GM21447 (cell line): ENCODE measurements at regions not wholly inside any gene's neighbourhood (a gene's known extent, or its start where the extent isn't known, plus 50 kb on each side); places are given as distances from the start of the nearest gene placed in this dataset.
A peak's percentile ranks its signal among the peaks of the same experiment; 100 is the strongest.

Experiments
- ATAC-seq: cut with Tn5 transposase; IDR thresholded peaks from one replicate; pipeline ENCODE4 v1.9.1; 2021; ENCODE audit not compliant: unreplicated experiment

- ATAC-seq = no peak
Measured at GRCh38 chr7:88442413-88442812, 135.7 kb upstream of the STEAP4 start.

GRCh38 chr7:88437132-88437531 lies 130.4 kb upstream of the STEAP4 start:
- no peak for ATAC-seq

- no peak for ATAC-seq
Measured at GRCh38 chr7:88432301-88432700, 125.6 kb upstream of the STEAP4 start.

GRCh38 chr7:88431882-88432281 lies 125.2 kb upstream of the STEAP4 start:
- no peak for ATAC-seq

GRCh38 chr7:88429382-88429781 lies 122.7 kb upstream of the STEAP4 start:
- no peak for ATAC-seq

GRCh38 chr7:88402529-88402928 lies 95.8 kb upstream of the STEAP4 start:
- no peak for ATAC-seq

- peak; percentile 46 for ATAC-seq
Measured at GRCh38 chr7:88401009-88401623, 94.4 kb upstream of the STEAP4 start.

- ATAC-seq = no peak
Measured at GRCh38 chr7:88399696-88400240, 93.1 kb upstream of the STEAP4 start.

GRCh38 chr7:88399036-88399435 lies 92.3 kb upstream of the STEAP4 start:
- no peak for ATAC-seq

- ATAC-seq = no peak
Measured at GRCh38 chr7:88398459-88398858, 91.8 kb upstream of the STEAP4 start.

GRCh38 chr7:88396948-88397322 lies 90.2 kb upstream of the STEAP4 start:
- peak; percentile 27 for ATAC-seq

GRCh38 chr7:88396295-88396947 lies 89.7 kb upstream of the STEAP4 start:
- peak; percentile 83 for ATAC-seq

- no peak for ATAC-seq
Measured at GRCh38 chr7:88395715-88396114, 89.0 kb upstream of the STEAP4 start.

- no peak for ATAC-seq
Measured at GRCh38 chr7:88391247-88391646, 84.6 kb upstream of the STEAP4 start.

GRCh38 chr7:88387368-88387767 lies 80.7 kb upstream of the STEAP4 start:
- no peak for ATAC-seq

- no peak for ATAC-seq
Measured at GRCh38 chr7:88386665-88387156, 80.0 kb upstream of the STEAP4 start.

GRCh38 chr7:88377434-88377833 lies 70.7 kb upstream of the STEAP4 start:
- no peak for ATAC-seq

- no peak for ATAC-seq
Measured at GRCh38 chr7:88368686-88369085, 62.0 kb upstream of the STEAP4 start.

GRCh38 chr7:88366845-88367244 lies 60.2 kb upstream of the STEAP4 start:
- no peak for ATAC-seq

- ATAC-seq = no peak
Measured at GRCh38 chr7:88363869-88364268, 57.2 kb upstream of the STEAP4 start.

GRCh38 chr7:88363249-88363648 lies 56.6 kb upstream of the STEAP4 start:
- ATAC-seq = no peak

- ATAC-seq = no peak
Measured at GRCh38 chr7:88361357-88361756, 54.7 kb upstream of the STEAP4 start.

- ATAC-seq = no peak
Measured at GRCh38 chr7:88358881-88359280, 52.2 kb upstream of the STEAP4 start.
